GM18498 (cell line): ENCODE measurements at regions not wholly inside any gene's neighbourhood (a gene's known extent, or its start where the extent isn't known, plus 50 kb on each side); places are given as distances from the start of the nearest gene placed in this dataset.

Experiments
- ATAC-seq: cut with Tn5 transposase; IDR thresholded peaks from one replicate; pipeline ENCODE4 v1.9.1; 2021; ENCODE audit warnings: mild to moderate bottlenecking, moderate library complexity; ENCODE audit not compliant: unreplicated experiment

GRCh38 chr10:79014796-79015195 lies 54.0 kb upstream of the ZMIZ1 start:
- ATAC-seq, result no peak

- ATAC-seq, result no peak
These were observed 50.8 kb upstream of the ZMIZ1 start for GRCh38 chr10:79017882-79018520.

- ATAC-seq, result no peak
These were observed 50.2 kb upstream of the ZMIZ1 start for GRCh38 chr10:79018521-79019011.
